Neural progenitor cell (in vitro differentiated cells): ENCODE measurements at regions not wholly inside any gene's neighbourhood (a gene's known extent, or its start where the extent isn't known, plus 50 kb on each side); places are given as distances from the start of the nearest gene placed in this dataset.

Experiments used
- EZH2 ChIP-seq: fragments of 200-600 bp; sonication (generic); IDR thresholded peaks from 2 replicates; pipeline ENCODE4 v1.6.1; 2017; ENCODE audit warnings: antibody characterized with exemption, mild to moderate bottlenecking, moderate library complexity
- TF ChIP-seq, protein P1 (sequence below): fragments of 200-600 bp; sonication (generic); IDR thresholded peaks from 2 replicates; pipeline ENCODE4 v1.5.1; 2017; ENCODE audit warnings: antibody characterized with exemption, mild to moderate bottlenecking

DNA sequence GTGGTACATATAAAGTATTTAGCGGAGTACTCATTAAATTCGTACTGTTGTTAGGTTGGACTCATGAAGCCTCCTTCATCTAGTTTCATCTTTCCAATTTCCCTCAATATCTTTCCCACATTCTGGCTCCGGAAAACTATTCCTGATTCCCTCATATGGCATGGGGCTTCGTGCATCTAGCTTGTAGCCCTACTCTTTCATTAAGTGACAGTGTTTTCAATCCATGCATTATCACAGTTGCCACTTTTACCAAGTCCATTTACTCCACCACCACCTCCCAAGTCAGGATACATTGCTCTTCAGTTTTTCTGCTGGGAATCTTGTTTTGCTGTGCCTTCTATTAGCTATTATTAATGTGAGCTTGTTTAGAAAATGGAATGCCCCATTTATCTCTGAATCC, 1032.1 kb upstream of the RBFOX1 start:
- TF ChIP-seq, protein P1, sequence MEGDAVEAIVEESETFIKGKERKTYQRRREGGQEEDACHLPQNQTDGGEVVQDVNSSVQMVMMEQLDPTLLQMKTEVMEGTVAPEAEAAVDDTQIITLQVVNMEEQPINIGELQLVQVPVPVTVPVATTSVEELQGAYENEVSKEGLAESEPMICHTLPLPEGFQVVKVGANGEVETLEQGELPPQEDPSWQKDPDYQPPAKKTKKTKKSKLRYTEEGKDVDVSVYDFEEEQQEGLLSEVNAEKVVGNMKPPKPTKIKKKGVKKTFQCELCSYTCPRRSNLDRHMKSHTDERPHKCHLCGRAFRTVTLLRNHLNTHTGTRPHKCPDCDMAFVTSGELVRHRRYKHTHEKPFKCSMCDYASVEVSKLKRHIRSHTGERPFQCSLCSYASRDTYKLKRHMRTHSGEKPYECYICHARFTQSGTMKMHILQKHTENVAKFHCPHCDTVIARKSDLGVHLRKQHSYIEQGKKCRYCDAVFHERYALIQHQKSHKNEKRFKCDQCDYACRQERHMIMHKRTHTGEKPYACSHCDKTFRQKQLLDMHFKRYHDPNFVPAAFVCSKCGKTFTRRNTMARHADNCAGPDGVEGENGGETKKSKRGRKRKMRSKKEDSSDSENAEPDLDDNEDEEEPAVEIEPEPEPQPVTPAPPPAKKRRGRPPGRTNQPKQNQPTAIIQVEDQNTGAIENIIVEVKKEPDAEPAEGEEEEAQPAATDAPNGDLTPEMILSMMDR: no peak
- TF ChIP-seq EZH2: no peak
